Suprapubic skin (tissue), 4 donors: ENCODE measurements at regions not wholly inside any gene's neighbourhood (a gene's known extent, or its start where the extent isn't known, plus 50 kb on each side); places are given as distances from the start of the nearest gene placed in this dataset.

ENCODE experiments used
- DNase-seq, 2 donors: peaks; one replicate each; pipeline ENCODE4 v3.0.0-alpha.2; 2019; ENCODE audit warnings: low spot score in 2 of 2
- H3K27ac ChIP-seq: fragments of 200-600 bp; sonication (generic); one replicate; pipeline ENCODE4 v1.5.1; 2019
- H3K27me3 ChIP-seq: fragments of 200-600 bp; sonication (generic); one replicate; pipeline ENCODE4 v1.5.1; 2019
- H3K36me3 ChIP-seq: fragments of 200-600 bp; sonication (generic); one replicate; pipeline ENCODE4 v1.5.1; 2019
- H3K4me1 ChIP-seq: fragments of 200-600 bp; sonication (generic); one replicate; pipeline ENCODE4 v1.5.1; 2019
- H3K4me3 ChIP-seq: fragments of 200-600 bp; sonication (generic); one replicate; pipeline ENCODE4 v1.5.1; 2019; ENCODE audit warnings: mild to moderate bottlenecking
- H3K9me3 ChIP-seq: fragments of 200-600 bp; sonication (generic); one replicate; pipeline ENCODE4 v1.5.1; 2019
- CTCF ChIP-seq, 2 donors: fragments of 200-600 bp in 1 of 2; fragments of 450-650 bp in 1 of 2; sonication (generic) in 1 of 2; IDR thresholded peaks; one replicate each; pipeline ENCODE4 v1.5.1; 2016 to 2019; ENCODE audit warnings: antibody characterized with exemption in 2 of 2, mild to moderate bottlenecking in 1 of 2, moderate library complexity in 1 of 2
- EP300 ChIP-seq: sonication (generic); formaldehyde crosslinking; IDR thresholded peaks from one replicate; pipeline ENCODE4 v1.6.1; 2017; ENCODE audit warnings: antibody characterized with exemption
- POLR2A ChIP-seq, 2 donors: fragments of 450-650 bp; IDR thresholded peaks; one replicate each; pipeline ENCODE4 v1.6.1; 2017; ENCODE audit warnings: antibody characterized with exemption in 2 of 2, mild to moderate bottlenecking in 2 of 2, moderate library complexity in 2 of 2
- POLR2AphosphoS5 ChIP-seq, 3 donors: sonication (generic); formaldehyde crosslinking; IDR thresholded peaks; one replicate each; pipeline ENCODE4 v1.6.1; 2017; ENCODE audit warnings: antibody characterized with exemption in 3 of 3
- WGBS: methylation state at CpG from one replicate; pipeline ENCODE4 v1.1.5; 2018; 5-methylcytosine and 5-hydroxymethylcytosine counted together

GRCh38 chr2:125373293-125373692 is 1282.7 kb upstream of the GYPC start:
- Histone ChIP-seq H3K9me3 (peaks cover 3% of the 10 kb centered on the region), H3K4me3 (no peak overlapping the region), H3K27ac (no peak overlapping the region), H3K36me3 (no peaks in the 10 kb centered on the region), H3K27me3 (no peaks in the 10 kb centered on the region), H3K4me1 (no peaks in the 10 kb centered on the region)
- DNase-seq = no peak
- TF ChIP-seq EP300 (no peak), POLR2AphosphoS5 (IDR thresholded peaks at IDR 0.05) (no peak), CTCF (IDR thresholded peaks at IDR 0.05) (no peak), POLR2A (IDR thresholded peaks at IDR 0.05) (no peak)
- 70% methylated on average over 1 of the region's 1 CpG for WGBS

GRCh38 chr2:125386074-125386473 is 1269.9 kb upstream of the GYPC start:
- no peaks in the 10 kb centered on the region for H3K4me1 ChIP-seq
- no peaks in the 10 kb centered on the region for H3K36me3 ChIP-seq
- TF ChIP-seq EP300 (no peak), POLR2AphosphoS5 (IDR thresholded peaks at IDR 0.05) (no peak), POLR2A (IDR thresholded peaks at IDR 0.05) (no peak), CTCF (IDR thresholded peaks at IDR 0.05) (no peak)
- DNase-seq = no peak
- H3K27me3 ChIP-seq = no peaks in the 10 kb centered on the region
- H3K4me3 ChIP-seq = no peak overlapping the region
- 86% methylated on average over 7 of the region's 7 CpGs for WGBS
- H3K9me3 ChIP-seq = no peaks in the 10 kb centered on the region
- H3K27ac ChIP-seq = no peak overlapping the region

DNA sequence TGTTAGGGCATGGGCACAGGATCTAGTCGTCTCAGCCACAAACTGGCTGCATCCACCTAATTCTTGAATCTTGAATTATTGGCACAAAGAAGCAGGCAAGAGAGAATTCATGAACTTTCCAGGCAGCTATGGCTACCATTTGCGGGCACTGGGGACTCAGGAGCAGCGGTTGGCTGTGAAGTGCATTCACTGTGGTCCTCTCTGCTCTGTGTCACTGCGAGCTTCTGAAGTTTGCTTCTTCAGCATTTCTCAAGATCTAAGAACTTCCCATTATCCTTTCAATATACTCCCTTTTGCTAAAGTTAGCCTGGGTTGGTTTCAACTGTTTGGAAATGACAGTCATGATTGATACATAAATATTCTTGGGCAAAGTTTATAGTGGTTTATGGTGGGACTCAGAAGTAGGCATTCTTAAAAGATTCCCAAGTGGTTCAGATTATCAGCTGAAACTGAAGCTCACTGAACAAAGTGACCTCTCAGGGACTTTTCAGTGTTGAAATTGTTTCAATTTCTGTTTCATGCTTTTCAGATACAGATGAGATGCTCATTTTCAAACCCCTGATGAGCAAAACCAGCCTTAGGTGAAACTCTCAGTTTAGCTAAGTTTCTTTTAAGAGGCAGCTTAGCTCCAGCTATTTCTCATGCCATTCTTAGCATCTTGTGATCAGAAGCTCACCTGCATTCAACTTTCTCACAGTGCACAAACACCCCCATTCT is 1258.3 kb upstream of the GYPC start:
- Histone ChIP-seq H3K27ac (no peak overlapping the region), H3K4me1 (no peaks in the 10 kb centered on the region), H3K27me3 (no peaks in the 10 kb centered on the region), H3K9me3 (peaks cover 3% of the 10 kb centered on the region), H3K4me3 (no peak overlapping the region), H3K36me3 (no peaks in the 10 kb centered on the region)
- TF ChIP-seq EP300 (no peak), CTCF (IDR thresholded peaks at IDR 0.05) (no peak), POLR2AphosphoS5 (IDR thresholded peaks at IDR 0.05) (no peak), POLR2A (IDR thresholded peaks at IDR 0.05) (no peak)
- 87% methylated on average over 4 of the region's 4 CpGs for WGBS
- no peak for DNase-seq

DNA sequence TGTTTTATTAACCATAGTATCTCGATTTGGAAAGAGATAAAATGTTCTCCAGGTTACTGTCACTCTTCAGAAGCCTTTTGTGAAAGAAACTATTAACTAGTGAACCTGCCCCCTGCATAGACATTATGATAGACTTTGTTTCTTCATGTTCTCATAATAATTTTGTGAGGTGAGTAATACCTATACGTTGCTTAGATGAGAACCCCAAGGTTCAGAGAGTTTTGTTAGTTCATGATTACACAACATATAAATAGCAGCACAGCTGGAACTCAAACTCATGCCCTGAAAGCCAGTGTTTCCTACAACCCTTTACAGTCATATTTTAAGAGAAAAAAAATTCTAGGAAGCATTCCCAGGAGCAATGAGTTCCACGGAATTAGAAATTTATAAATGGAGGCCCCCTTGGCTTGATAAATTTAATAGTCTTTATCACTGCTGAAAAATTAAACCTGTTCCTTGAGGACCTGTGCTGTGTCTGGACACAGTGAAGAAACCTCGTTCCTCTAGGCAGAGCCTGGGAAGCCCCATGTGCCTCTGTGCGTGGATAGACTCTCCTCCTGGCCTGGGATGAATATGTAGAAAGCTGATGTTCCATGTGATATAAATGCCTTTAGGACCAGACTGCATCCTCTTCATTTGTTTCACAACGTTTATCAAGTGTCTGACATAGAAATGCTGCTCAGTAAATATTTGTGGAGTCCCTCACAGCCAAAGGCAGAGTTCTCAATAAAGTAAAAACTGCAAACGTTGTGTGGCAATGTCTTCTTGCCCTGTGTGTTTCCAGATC is 1257.0 kb upstream of the GYPC start:
- Histone ChIP-seq H3K4me1 (no peaks in the 10 kb centered on the region), H3K4me3 (no peak overlapping the region), H3K27me3 (no peaks in the 10 kb centered on the region), H3K36me3 (no peaks in the 10 kb centered on the region), H3K27ac (no peak overlapping the region), H3K9me3 (peaks cover 3% of the 10 kb centered on the region)
- 40% methylated on average over 7 of the region's 7 CpGs for WGBS
- TF ChIP-seq CTCF (IDR thresholded peaks at IDR 0.05) = no peak
- TF ChIP-seq EP300 = no peak
- no peak for TF ChIP-seq POLR2A (IDR thresholded peaks at IDR 0.05)
- DNase-seq = no peak

DNA sequence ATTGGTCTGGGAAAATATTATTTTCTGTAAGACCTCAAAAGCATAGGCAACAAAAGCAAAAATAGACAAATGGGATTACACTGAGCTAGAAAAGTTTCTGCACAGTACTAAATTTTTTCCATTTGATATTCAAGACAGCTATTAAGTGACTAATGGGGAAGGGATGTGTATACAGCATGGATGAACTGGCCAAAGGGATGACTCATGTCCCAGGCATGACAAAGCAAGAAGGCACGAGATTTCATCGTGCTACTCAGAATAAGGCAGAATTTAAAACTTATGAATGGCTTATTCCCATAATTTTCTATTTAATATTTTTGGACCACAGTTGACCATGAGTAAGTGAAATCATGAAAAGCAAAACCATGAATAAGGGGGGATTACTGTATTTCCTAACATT is 1250.1 kb upstream of the GYPC start:
- Histone ChIP-seq H3K4me3 (no peak overlapping the region), H3K4me1 (no peaks in the 10 kb centered on the region), H3K9me3 (no peaks in the 10 kb centered on the region), H3K27ac (no peak overlapping the region), H3K27me3 (no peaks in the 10 kb centered on the region), H3K36me3 (no peaks in the 10 kb centered on the region)
- WGBS = 29% methylated on average over 2 of the region's 2 CpGs
- DNase-seq = no peak
- TF ChIP-seq CTCF (IDR thresholded peaks at IDR 0.05) = no peak
- no peak for TF ChIP-seq EP300
- TF ChIP-seq POLR2A (IDR thresholded peaks at IDR 0.05) = no peak
- TF ChIP-seq POLR2AphosphoS5 (IDR thresholded peaks at IDR 0.05) = no peak
